GM23338 (cell line): ENCODE measurements at regions not wholly inside any gene's neighbourhood (a gene's known extent, or its start where the extent isn't known, plus 50 kb on each side); places are given as distances from the start of the nearest gene placed in this dataset.

Source experiments
- EZH2phosphoT487 ChIP-seq: fragments of 200-600 bp; sonication (generic); IDR thresholded peaks from one replicate; pipeline ENCODE4 v1.8.1; 2018; ENCODE audit warnings: antibody characterized with exemption; ENCODE audit not compliant: unreplicated experiment
- NANOG ChIP-seq: IDR thresholded peaks from 2 replicates; pipeline ENCODE4 v1.6.1; 2016; ENCODE audit warnings: antibody characterized with exemption, borderline replicate concordance
- STAT1 ChIP-seq: IDR thresholded peaks from one replicate; pipeline ENCODE4 v1.6.1; 2016; ENCODE audit warnings: antibody characterized with exemption; ENCODE audit not compliant: unreplicated experiment
- ZNF114 ChIP-seq: fragments of 250-450 bp; sonication (Bioruptor Pico); IDR thresholded peaks from 2 replicates; pipeline ENCODE4 v1.5.0; 2020; ENCODE audit warnings: mild to moderate bottlenecking, moderate library complexity
- TF ChIP-seq, protein P1 (sequence below): fragments of 250-450 bp; sonication (Bioruptor Pico); IDR thresholded peaks from 2 replicates; pipeline ENCODE4 v1.5.0; 2020; ENCODE audit warnings: mild to moderate bottlenecking, moderate library complexity
- TF ChIP-seq, protein P2 (sequence below), 2 experiments: fragments of 200-600 bp in 1 of 2; sonication (generic) in 1 of 2; conservative IDR thresholded peaks; 2 replicates each; pipeline versions ENCODE4 v1.5.1 to v1.6.1; 2016 to 2017; ENCODE audit warnings: antibody characterized with exemption in 2 of 2, low read depth in 2 of 2, mild to moderate bottlenecking in 2 of 2, moderate library complexity in 1 of 2
- TF ChIP-seq, protein P3 (sequence below): IDR thresholded peaks from 2 replicates; pipeline ENCODE4 v1.6.1; 2016; ENCODE audit warnings: antibody characterized with exemption

DNA sequence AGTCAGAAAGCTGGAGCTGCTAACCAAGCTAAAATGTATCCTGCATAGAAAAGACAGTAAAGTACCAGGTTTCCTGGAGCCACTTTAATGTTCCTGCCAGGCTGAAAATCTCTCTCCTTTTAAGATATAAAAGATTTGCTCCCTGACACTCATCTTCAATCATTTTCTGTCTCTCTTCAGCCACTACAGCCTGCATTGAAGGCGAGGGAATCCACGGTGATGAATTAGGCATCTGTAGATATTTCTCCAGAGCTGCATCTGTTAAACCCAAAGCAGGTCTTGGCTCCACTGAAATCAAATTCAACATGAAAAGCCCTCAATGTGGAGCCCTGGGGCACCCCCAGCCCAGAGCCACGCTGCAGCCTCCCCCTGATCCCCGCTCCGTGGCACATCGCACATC is 94.7 kb upstream of the CRHR1 start (continued):
- TF ChIP-seq, protein P1, sequence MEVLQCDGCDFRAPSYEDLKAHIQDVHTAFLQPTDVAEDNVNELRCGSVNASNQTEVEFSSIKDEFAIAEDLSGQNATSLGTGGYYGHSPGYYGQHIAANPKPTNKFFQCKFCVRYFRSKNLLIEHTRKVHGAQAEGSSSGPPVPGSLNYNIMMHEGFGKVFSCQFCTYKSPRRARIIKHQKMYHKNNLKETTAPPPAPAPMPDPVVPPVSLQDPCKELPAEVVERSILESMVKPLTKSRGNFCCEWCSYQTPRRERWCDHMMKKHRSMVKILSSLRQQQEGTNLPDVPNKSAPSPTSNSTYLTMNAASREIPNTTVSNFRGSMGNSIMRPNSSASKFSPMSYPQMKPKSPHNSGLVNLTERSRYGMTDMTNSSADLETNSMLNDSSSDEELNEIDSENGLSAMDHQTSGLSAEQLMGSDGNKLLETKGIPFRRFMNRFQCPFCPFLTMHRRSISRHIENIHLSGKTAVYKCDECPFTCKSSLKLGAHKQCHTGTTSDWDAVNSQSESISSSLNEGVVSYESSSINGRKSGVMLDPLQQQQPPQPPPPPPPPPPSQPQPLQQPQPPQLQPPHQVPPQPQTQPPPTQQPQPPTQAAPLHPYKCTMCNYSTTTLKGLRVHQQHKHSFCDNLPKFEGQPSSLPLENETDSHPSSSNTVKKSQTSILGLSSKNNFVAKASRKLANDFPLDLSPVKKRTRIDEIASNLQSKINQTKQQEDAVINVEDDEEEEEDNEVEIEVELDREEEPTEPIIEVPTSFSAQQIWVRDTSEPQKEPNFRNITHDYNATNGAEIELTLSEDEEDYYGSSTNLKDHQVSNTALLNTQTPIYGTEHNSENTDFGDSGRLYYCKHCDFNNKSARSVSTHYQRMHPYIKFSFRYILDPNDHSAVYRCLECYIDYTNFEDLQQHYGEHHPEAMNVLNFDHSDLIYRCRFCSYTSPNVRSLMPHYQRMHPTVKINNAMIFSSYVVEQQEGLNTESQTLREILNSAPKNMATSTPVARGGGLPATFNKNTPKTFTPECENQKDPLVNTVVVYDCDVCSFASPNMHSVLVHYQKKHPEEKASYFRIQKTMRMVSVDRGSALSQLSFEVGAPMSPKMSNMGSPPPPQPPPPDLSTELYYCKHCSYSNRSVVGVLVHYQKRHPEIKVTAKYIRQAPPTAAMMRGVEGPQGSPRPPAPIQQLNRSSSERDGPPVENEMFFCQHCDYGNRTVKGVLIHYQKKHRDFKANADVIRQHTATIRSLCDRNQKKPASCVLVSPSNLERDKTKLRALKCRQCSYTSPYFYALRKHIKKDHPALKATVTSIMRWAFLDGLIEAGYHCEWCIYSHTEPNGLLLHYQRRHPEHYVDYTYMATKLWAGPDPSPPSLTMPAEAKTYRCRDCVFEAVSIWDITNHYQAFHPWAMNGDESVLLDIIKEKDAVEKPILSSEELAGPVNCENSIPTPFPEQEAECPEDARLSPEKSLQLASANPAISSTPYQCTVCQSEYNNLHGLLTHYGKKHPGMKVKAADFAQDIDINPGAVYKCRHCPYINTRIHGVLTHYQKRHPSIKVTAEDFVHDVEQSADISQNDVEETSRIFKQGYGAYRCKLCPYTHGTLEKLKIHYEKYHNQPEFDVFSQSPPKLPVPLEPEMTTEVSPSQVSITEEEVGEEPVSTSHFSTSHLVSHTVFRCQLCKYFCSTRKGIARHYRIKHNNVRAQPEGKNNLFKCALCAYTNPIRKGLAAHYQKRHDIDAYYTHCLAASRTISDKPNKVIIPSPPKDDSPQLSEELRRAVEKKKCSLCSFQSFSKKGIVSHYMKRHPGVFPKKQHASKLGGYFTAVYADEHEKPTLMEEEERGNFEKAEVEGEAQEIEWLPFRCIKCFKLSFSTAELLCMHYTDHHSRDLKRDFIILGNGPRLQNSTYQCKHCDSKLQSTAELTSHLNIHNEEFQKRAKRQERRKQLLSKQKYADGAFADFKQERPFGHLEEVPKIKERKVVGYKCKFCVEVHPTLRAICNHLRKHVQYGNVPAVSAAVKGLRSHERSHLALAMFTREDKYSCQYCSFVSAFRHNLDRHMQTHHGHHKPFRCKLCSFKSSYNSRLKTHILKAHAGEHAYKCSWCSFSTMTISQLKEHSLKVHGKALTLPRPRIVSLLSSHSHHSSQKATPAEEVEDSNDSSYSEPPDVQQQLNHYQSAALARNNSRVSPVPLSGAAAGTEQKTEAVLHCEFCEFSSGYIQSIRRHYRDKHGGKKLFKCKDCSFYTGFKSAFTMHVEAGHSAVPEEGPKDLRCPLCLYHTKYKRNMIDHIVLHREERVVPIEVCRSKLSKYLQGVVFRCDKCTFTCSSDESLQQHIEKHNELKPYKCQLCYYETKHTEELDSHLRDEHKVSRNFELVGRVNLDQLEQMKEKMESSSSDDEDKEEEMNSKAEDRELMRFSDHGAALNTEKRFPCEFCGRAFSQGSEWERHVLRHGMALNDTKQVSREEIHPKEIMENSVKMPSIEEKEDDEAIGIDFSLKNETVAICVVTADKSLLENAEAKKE (CRISPR knock-in tag): no peak
- no peak for TF ChIP-seq NANOG
- TF ChIP-seq, protein P2, sequence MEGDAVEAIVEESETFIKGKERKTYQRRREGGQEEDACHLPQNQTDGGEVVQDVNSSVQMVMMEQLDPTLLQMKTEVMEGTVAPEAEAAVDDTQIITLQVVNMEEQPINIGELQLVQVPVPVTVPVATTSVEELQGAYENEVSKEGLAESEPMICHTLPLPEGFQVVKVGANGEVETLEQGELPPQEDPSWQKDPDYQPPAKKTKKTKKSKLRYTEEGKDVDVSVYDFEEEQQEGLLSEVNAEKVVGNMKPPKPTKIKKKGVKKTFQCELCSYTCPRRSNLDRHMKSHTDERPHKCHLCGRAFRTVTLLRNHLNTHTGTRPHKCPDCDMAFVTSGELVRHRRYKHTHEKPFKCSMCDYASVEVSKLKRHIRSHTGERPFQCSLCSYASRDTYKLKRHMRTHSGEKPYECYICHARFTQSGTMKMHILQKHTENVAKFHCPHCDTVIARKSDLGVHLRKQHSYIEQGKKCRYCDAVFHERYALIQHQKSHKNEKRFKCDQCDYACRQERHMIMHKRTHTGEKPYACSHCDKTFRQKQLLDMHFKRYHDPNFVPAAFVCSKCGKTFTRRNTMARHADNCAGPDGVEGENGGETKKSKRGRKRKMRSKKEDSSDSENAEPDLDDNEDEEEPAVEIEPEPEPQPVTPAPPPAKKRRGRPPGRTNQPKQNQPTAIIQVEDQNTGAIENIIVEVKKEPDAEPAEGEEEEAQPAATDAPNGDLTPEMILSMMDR (conservative IDR thresholded peaks at IDR 0.05; ENCODE audit: low read depth in 2 of 2): no peak
- TF ChIP-seq STAT1: no peak
- TF ChIP-seq, protein P3, sequence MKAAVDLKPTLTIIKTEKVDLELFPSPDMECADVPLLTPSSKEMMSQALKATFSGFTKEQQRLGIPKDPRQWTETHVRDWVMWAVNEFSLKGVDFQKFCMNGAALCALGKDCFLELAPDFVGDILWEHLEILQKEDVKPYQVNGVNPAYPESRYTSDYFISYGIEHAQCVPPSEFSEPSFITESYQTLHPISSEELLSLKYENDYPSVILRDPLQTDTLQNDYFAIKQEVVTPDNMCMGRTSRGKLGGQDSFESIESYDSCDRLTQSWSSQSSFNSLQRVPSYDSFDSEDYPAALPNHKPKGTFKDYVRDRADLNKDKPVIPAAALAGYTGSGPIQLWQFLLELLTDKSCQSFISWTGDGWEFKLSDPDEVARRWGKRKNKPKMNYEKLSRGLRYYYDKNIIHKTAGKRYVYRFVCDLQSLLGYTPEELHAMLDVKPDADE: no peak
- TF ChIP-seq EZH2phosphoT487: no peak
- TF ChIP-seq ZNF114: no peak
